Omental fat pad (tissue), 3 donors: ENCODE measurements at regions not wholly inside any gene's neighbourhood (a gene's known extent, or its start where the extent isn't known, plus 50 kb on each side); places are given as distances from the start of the nearest gene placed in this dataset.

Source experiments
- ATAC-seq: fragments of 150-250 bp; one replicate; pipeline ENCODE4 v1.9.1; 2016; ENCODE audit warnings: mild to moderate bottlenecking, moderate library complexity; ENCODE audit not compliant: low FRiP score
- DNase-seq: peaks from one replicate; pipeline ENCODE4 v3.0.0-alpha.2; 2019; ENCODE audit warnings: low spot score
- TF ChIP-seq, protein P1 (sequence below), 3 donors: fragments of 450-650 bp; IDR thresholded peaks; one replicate each; pipeline ENCODE4 v1.5.1; 2016 to 2017; ENCODE audit warnings: antibody characterized with exemption in 3 of 3, mild to moderate bottlenecking in 3 of 3, moderate library complexity in 2 of 3

- TF ChIP-seq, protein P1, sequence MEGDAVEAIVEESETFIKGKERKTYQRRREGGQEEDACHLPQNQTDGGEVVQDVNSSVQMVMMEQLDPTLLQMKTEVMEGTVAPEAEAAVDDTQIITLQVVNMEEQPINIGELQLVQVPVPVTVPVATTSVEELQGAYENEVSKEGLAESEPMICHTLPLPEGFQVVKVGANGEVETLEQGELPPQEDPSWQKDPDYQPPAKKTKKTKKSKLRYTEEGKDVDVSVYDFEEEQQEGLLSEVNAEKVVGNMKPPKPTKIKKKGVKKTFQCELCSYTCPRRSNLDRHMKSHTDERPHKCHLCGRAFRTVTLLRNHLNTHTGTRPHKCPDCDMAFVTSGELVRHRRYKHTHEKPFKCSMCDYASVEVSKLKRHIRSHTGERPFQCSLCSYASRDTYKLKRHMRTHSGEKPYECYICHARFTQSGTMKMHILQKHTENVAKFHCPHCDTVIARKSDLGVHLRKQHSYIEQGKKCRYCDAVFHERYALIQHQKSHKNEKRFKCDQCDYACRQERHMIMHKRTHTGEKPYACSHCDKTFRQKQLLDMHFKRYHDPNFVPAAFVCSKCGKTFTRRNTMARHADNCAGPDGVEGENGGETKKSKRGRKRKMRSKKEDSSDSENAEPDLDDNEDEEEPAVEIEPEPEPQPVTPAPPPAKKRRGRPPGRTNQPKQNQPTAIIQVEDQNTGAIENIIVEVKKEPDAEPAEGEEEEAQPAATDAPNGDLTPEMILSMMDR (IDR thresholded peaks at IDR 0.05), result no peak
- ATAC-seq (no peak), DNase-seq (no peak)
Observed at GRCh38 chr10:4033341-4033896, 248.4 kb upstream of the KLF6 start.

GRCh38 chr10:4029866-4030265 lies 244.9 kb upstream of the KLF6 start:
- no peak for DNase-seq
- TF ChIP-seq, protein P1 (IDR thresholded peaks at IDR 0.05), result no peak
- ATAC-seq, result no peak

DNA sequence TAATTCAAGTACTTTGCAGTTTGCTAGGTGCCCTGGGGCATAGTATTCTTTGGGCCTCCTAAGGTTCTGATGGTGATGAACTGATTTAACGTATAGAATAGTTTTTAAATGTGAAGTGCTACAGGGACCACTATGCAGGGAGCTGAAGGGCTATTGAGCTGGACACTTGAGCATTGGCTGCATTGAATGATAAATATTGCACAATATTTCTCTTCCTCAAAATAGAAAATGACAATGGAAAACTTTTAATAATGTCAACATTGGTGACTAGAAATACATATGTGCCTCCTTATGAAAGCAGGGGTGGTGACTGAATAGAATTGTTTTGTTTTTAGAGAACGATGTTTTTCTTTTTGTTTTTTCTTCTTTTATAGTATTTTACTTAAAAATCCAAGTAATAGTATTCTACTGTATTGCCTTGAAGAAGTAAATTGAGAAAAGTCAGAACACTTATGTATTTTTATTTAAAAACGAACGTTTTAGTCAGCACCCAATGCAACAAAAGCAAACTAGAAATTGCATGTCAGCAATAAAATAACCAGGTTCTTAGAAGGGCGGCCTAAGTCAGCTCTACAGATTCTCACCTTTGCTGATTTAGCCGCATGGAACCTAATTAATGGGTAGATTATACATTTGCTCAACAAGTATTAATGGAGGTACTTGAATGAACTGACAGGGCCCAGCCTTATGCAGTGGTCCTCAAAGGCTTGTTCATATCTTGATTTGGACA lies 244.0 kb upstream of the KLF6 start:
- TF ChIP-seq, protein P1 (IDR thresholded peaks at IDR 0.05), result no peak
- ATAC-seq (no peak), DNase-seq (no peak)

DNA sequence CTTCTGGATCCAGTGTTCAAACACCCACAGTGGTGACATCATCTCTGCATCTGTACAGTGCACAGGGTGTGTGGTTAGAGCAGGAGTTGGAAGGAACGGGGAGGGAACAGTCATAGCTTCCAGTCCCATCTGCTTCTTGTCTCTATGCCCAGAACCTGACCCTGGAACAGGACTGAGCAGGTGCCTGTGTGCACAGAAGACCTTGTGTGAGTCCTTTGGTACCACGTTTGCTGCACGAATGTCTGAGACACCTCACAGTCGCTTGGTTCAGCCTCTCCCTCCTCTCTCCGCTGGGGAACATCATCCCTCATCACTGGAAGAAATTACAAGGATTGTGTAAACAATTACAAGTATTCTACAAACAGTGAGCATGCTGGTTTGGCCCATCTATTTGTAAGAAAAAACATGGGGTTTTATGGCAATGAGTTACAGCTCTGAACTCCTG lies 243.0 kb upstream of the KLF6 start:
- ATAC-seq (no peak), DNase-seq (no peak)
- TF ChIP-seq, protein P1 (IDR thresholded peaks at IDR 0.05), result no peak

DNA sequence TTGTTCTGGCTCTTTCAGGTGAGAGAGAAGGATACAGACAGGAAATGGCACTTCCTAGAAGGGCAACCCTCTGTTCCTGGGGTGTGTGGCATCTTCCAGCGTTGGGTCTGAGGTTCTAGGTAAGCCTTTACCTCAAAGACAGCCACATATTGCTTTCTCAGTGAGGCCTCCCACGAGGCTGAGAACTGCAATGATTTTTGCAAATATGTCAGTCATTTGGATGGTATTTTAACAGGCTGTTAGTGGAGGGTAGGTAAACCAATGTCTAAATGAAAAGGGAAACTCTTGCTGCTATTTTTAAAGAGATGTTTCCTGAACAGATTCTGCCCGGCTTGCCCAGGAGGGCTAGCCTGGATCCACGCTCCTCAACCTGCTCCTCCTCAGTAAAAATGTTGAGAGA lies 240.3 kb upstream of the KLF6 start:
- ATAC-seq, result no peak
- DNase-seq, result no peak
- TF ChIP-seq, protein P1 (IDR thresholded peaks at IDR 0.05), result no peak

- DNase-seq, result no peak
- TF ChIP-seq, protein P1 (IDR thresholded peaks at IDR 0.05), result no peak
- ATAC-seq, result no peak
Observed at GRCh38 chr10:4024516-4025245, 239.7 kb upstream of the KLF6 start.
